Liver (tissue), 8 donors: ENCODE measurements at regions not wholly inside any gene's neighbourhood (a gene's known extent, or its start where the extent isn't known, plus 50 kb on each side); places are given as distances from the start of the nearest gene placed in this dataset.

Source experiments
- DNase-seq: peaks from one replicate; pipeline ENCODE4 v3.0.0-alpha.2; 2017; ENCODE audit warnings: low spot score
- H3K27ac ChIP-seq, 2 donors: one replicate each; pipeline ENCODE4 v1.7.0; 2013; ENCODE audit warnings: inconsistent platforms in 2 of 2, low read length in 2 of 2, control low read depth in 1 of 2, low read depth in 1 of 2, mild to moderate bottlenecking in 1 of 2
- H3K27me3 ChIP-seq, 4 donors: one replicate each; pipeline versions ENCODE4 v1.6.1 to v1.7.0; 2013; ENCODE audit warnings: low read length in 3 of 4, inconsistent platforms in 1 of 4, mild to moderate bottlenecking in 1 of 4, moderate library complexity in 1 of 4; ENCODE audit not compliant: control insufficient read depth in 4 of 4, insufficient read depth in 4 of 4
- H3K36me3 ChIP-seq, 4 donors: one replicate each; pipeline versions ENCODE4 v1.6.1 to v1.7.0; 2013; ENCODE audit warnings: low read length in 3 of 4, mild to moderate bottlenecking in 3 of 4, low read depth in 1 of 4, moderate library complexity in 1 of 4; ENCODE audit not compliant: control insufficient read depth in 4 of 4, insufficient read depth in 3 of 4
- H3K4me1 ChIP-seq, 4 donors: one replicate each; pipeline versions ENCODE4 v1.6.1 to v1.7.0; 2013; ENCODE audit warnings: low read length in 3 of 4, mild to moderate bottlenecking in 3 of 4, moderate library complexity in 1 of 4; ENCODE audit not compliant: control insufficient read depth in 4 of 4, insufficient read depth in 4 of 4
- H3K4me3 ChIP-seq, 3 donors: one replicate each; pipeline versions ENCODE4 v1.6.1 to v1.7.0; 2013; ENCODE audit warnings: low read length in 3 of 3, control low read depth in 1 of 3, low read depth in 1 of 3, mild to moderate bottlenecking in 1 of 3
- H3K9ac ChIP-seq, 2 donors: one replicate each; pipeline ENCODE4 v1.7.0; 2013; ENCODE audit warnings: low read length in 2 of 2, mild to moderate bottlenecking in 2 of 2, moderate library complexity in 2 of 2, control low read depth in 1 of 2, low read depth in 1 of 2
- H3K9me3 ChIP-seq, 4 donors: one replicate each; pipeline versions ENCODE4 v1.6.1 to v1.7.0; 2013; ENCODE audit warnings: low read length in 3 of 4; ENCODE audit not compliant: control insufficient read depth in 4 of 4
- CTCF ChIP-seq: fragments of 150-350 bp; IDR thresholded peaks from 2 replicates; pipeline ENCODE4 v1.5.1; 2017; ENCODE audit warnings: improper control_type of control experiment, low read depth, low read length; ENCODE audit not compliant: missing input control
- EGR1 ChIP-seq, 2 donors: IDR thresholded peaks; 2 replicates each; pipeline ENCODE4 v1.6.1; 2016 to 2018; ENCODE audit warnings: antibody characterized with exemption in 2 of 2, low read depth in 2 of 2
- FOXA2 ChIP-seq: IDR thresholded peaks from 2 replicates; pipeline ENCODE4 v1.6.1; 2016; ENCODE audit warnings: antibody characterized with exemption
- GABPA ChIP-seq, 2 donors: IDR thresholded peaks in 1 of 2; conservative IDR thresholded peaks in 1 of 2; 2 replicates each; pipeline ENCODE4 v1.6.1; 2016; ENCODE audit warnings: antibody characterized with exemption in 2 of 2, mild to moderate bottlenecking in 1 of 2, moderate library complexity in 1 of 2
- HNF4A ChIP-seq, 2 donors: conservative IDR thresholded peaks; 2 replicates each; pipeline ENCODE4 v1.6.1; 2016; ENCODE audit warnings: antibody characterized with exemption in 2 of 2, mild to moderate bottlenecking in 2 of 2
- JUND ChIP-seq, 2 donors: IDR thresholded peaks; 2 replicates each; pipeline ENCODE4 v1.6.1; 2016; ENCODE audit warnings: antibody characterized with exemption in 2 of 2
- MAX ChIP-seq: IDR thresholded peaks from 2 replicates; pipeline ENCODE4 v1.6.1; 2016; ENCODE audit warnings: antibody characterized with exemption
- NR2F2 ChIP-seq: IDR thresholded peaks from 2 replicates; pipeline ENCODE4 v1.6.1; 2016; ENCODE audit warnings: antibody characterized with exemption
- REST ChIP-seq: IDR thresholded peaks from 2 replicates; pipeline ENCODE4 v1.6.1; 2016; ENCODE audit warnings: antibody characterized with exemption, mild to moderate bottlenecking
- RXRA ChIP-seq, 2 donors: IDR thresholded peaks; 2 replicates each; pipeline ENCODE4 v1.6.1; 2017 to 2018; ENCODE audit warnings: antibody characterized with exemption in 2 of 2, mild to moderate bottlenecking in 1 of 2
- SP1 ChIP-seq: IDR thresholded peaks from 2 replicates; pipeline ENCODE4 v1.6.1; 2018; ENCODE audit warnings: antibody characterized with exemption, mild to moderate bottlenecking
- TAF1 ChIP-seq: conservative IDR thresholded peaks from 2 replicates; pipeline ENCODE4 v1.6.1; 2016; ENCODE audit warnings: antibody characterized with exemption, mild to moderate bottlenecking
- ZBTB33 ChIP-seq: IDR thresholded peaks from 2 replicates; pipeline ENCODE4 v1.6.1; 2016; ENCODE audit warnings: antibody characterized with exemption
- WGBS: extraction: QIAGEN DNeasy Blood & Tissue Kit; methylation state at CpG from one replicate; pipeline ENCODE4 v1.1.7; 2013; 5-methylcytosine and 5-hydroxymethylcytosine counted together
- donor health status: healthy.
- donor health status: healthy.
- donor health status: healthy.
- donor health status: healthy.
- donor health status: healthy.

- TF ChIP-seq GABPA (IDR thresholded peaks at IDR 0.05 in 1 of 2, conservative IDR thresholded peaks at IDR 0.05 in 1 of 2) (no peak), ZBTB33 (no peak), CTCF (no peak), REST (no peak), SP1 (no peak), RXRA (IDR thresholded peaks at IDR 0.05) (no peak), TAF1 (no peak), HNF4A (conservative IDR thresholded peaks at IDR 0.05) (no peak), FOXA2 (no peak), JUND (IDR thresholded peaks at IDR 0.05) (no peak), MAX (no peak)
- no peak overlapping the region for H3K4me3 ChIP-seq
- H3K36me3 ChIP-seq: no peaks in the 10 kb centered on the region
- DNase-seq: no peak
- H3K9ac ChIP-seq: no peak overlapping the region
- H3K27ac ChIP-seq: no peak overlapping the region
- no peaks in the 10 kb centered on the region for H3K27me3 ChIP-seq
- no peaks in the 10 kb centered on the region for H3K4me1 ChIP-seq
- no peaks in the 10 kb centered on the region for H3K9me3 ChIP-seq
- WGBS: 64% methylated on average over 5 of the region's 5 CpGs
These were observed 544.6 kb upstream of the BTBD3 start for GRCh38 chr20:11372876-11373790.

GRCh38 chr20:11375335-11375734, 542.4 kb upstream of the BTBD3 start:
- DNase-seq: no peak
- Histone ChIP-seq H3K36me3 (no peaks in the 10 kb centered on the region), H3K9ac (no peak overlapping the region)

More at GRCh38 chr20:11375335-11375734, 542.4 kb upstream of the BTBD3 start:
- Histone ChIP-seq H3K4me3 (no peak overlapping the region), H3K9me3 (no peaks in the 10 kb centered on the region), H3K4me1 (no peaks in the 10 kb centered on the region), H3K27ac (no peak overlapping the region), H3K27me3 (peaks cover 0 to 5% (median 2%) of the 10 kb centered on the region in 4 donors)
- TF ChIP-seq EGR1 (IDR thresholded peaks at IDR 0.05; ENCODE audit: low read depth in 2 of 2) (no peak), NR2F2 (no peak), RXRA (IDR thresholded peaks at IDR 0.05) (no peak), MAX (no peak)
- WGBS: 69% methylated on average over 4 of the region's 4 CpGs
